ENCODE measurements at regions not wholly inside any gene's neighbourhood (a gene's known extent, or its start where the extent isn't known, plus 50 kb on each side); places are given as distances from the start of the nearest gene placed in this dataset.
"Not testable (repeated sequence)": the region's sequence is repeated elsewhere in the genome, so short reads cannot be mapped to it uniquely, and the experiment has no call there.

GRCh38 chr14:105723271-105723670 is 196.9 kb downstream of the TMEM121 start:
- H3K4me3 ChIP-seq (ENCODE audit: low read depth, low read length); DNase-seq (ENCODE audit: low read depth): not testable (repeated sequence)

GRCh38 chr14:105723776-105724175 is 197.4 kb downstream of the TMEM121 start:
- not testable (repeated sequence) for DNase-seq (ENCODE audit: low read depth)

GRCh38 chr14:105729825-105730368 is 203.5 kb downstream of the TMEM121 start:
- not testable (repeated sequence) for H3K4me3 ChIP-seq (ENCODE audit: low read depth, low read length); DNase-seq (ENCODE audit: low read depth)

More at GRCh38 chr14:105723776-105724175, 197.4 kb downstream of the TMEM121 start:
- H3K4me3 ChIP-seq (ENCODE audit: low read depth, low read length): not testable (repeated sequence)

GRCh38 chr14:105730731-105731130 is 204.3 kb downstream of the TMEM121 start:
- not testable (repeated sequence) for H3K4me3 ChIP-seq (ENCODE audit: low read depth, low read length); DNase-seq (ENCODE audit: low read depth)

GRCh38 chr14:105731221-105731985 is 205.0 kb downstream of the TMEM121 start:
- DNase-seq (ENCODE audit: low read depth); H3K4me3 ChIP-seq (ENCODE audit: low read depth, low read length): not testable (repeated sequence)

GRCh38 chr14:105733081-105734065 is 207.0 kb downstream of the TMEM121 start:
- no peak for DNase-seq (ENCODE audit: low read depth)
- TF ChIP-seq CTCF (conservative IDR thresholded peaks at IDR 0.05; ENCODE audit: low read depth, low read length): no peak
- no peak overlapping the region for H3K4me3 ChIP-seq (ENCODE audit: low read depth, low read length)

- not testable (repeated sequence) for H3K4me3 ChIP-seq (ENCODE audit: low read depth, low read length); DNase-seq (ENCODE audit: low read depth)
Measured at GRCh38 chr14:105734241-105734640, 207.9 kb downstream of the TMEM121 start.

GRCh38 chr14:105736331-105736730 is 209.9 kb downstream of the TMEM121 start:
- H3K4me3 ChIP-seq (ENCODE audit: low read depth, low read length); DNase-seq (ENCODE audit: low read depth): not testable (repeated sequence)

GRCh38 chr14:105737504-105738246 is 211.3 kb downstream of the TMEM121 start:
- DNase-seq (ENCODE audit: low read depth): no peak
- no peak for TF ChIP-seq CTCF (conservative IDR thresholded peaks at IDR 0.05; ENCODE audit: low read depth, low read length)
- H3K4me3 ChIP-seq (ENCODE audit: low read depth, low read length): no peak overlapping the region

GRCh38 chr14:105738638-105739037 is 212.3 kb downstream of the TMEM121 start:
- no peak for DNase-seq (ENCODE audit: low read depth)
- no peak for TF ChIP-seq CTCF (conservative IDR thresholded peaks at IDR 0.05; ENCODE audit: low read depth, low read length)

More at GRCh38 chr14:105738638-105739037, 212.3 kb downstream of the TMEM121 start:
- no peak overlapping the region for H3K4me3 ChIP-seq (ENCODE audit: low read depth, low read length)
